Prostate gland (tissue), 2 donors: ENCODE measurements at regions not wholly inside any gene's neighbourhood (a gene's known extent, or its start where the extent isn't known, plus 50 kb on each side); places are given as distances from the start of the nearest gene placed in this dataset.
"Not testable (repeated sequence)": the region's sequence is repeated elsewhere in the genome, so short reads cannot be mapped to it uniquely, and the experiment has no call there.

Source experiments
- DNase-seq: peaks from one replicate; pipeline ENCODE4 v3.0.0-alpha.2; 2019; ENCODE audit warnings: low spot score
- H3K27ac ChIP-seq, 2 donors: fragments of 200-600 bp; sonication (generic); 2 replicates each; pipeline ENCODE4 v1.5.1; 2017 to 2019
- H3K27me3 ChIP-seq: fragments of 200-600 bp; sonication (generic); replicated peaks from 2 replicates; pipeline ENCODE4 v1.5.1; 2019; ENCODE audit not compliant: insufficient read depth
- H3K36me3 ChIP-seq, 2 donors: fragments of 200-600 bp; sonication (generic); 1 replicate in 1 of 2; 2 replicates in 1 of 2; pipeline versions ENCODE4 v1.5.1 to v1.8.1; 2017 to 2019
- H3K4me1 ChIP-seq: fragments of 200-600 bp; sonication (generic); replicated peaks from 2 replicates; pipeline ENCODE4 v1.5.1; 2019
- H3K4me3 ChIP-seq, 2 donors: fragments of 200-600 bp; sonication (generic); 2 replicates each; pipeline ENCODE4 v1.5.1; 2017 to 2019
- H3K9me3 ChIP-seq: fragments of 200-600 bp; sonication (generic); 2 replicates; pipeline ENCODE4 v1.5.1; 2017
- CTCF ChIP-seq, 4 experiments: fragments of 200-600 bp in 2 of 4; fragments of 450-650 bp in 2 of 4; sonication (generic) in 2 of 4; IDR thresholded peaks; 1 replicate in 3 of 4; 2 replicates in 1 of 4; pipeline ENCODE4 v1.5.1; 2016 to 2019; ENCODE audit warnings: antibody characterized with exemption in 4 of 4, mild to moderate bottlenecking in 2 of 4, moderate library complexity in 2 of 4
- POLR2A ChIP-seq: fragments of 450-650 bp; IDR thresholded peaks from one replicate; pipeline ENCODE4 v1.6.1; 2016; ENCODE audit warnings: antibody characterized with exemption, mild to moderate bottlenecking
- POLR2AphosphoS5 ChIP-seq: sonication (generic); formaldehyde crosslinking; IDR thresholded peaks from one replicate; pipeline ENCODE4 v1.6.1; 2017; ENCODE audit warnings: antibody characterized with exemption
- WGBS: methylation state at CpG from one replicate; pipeline ENCODE4 v1.1.5; 2018; 5-methylcytosine and 5-hydroxymethylcytosine counted together
- intact Hi-C: fragments of 100-400 bp; cut with DNase I; formaldehyde crosslinking; loops from one replicate; pipeline ENCODE4 v1.14.2; 2022

- Histone ChIP-seq H3K4me1 (no peaks in the 10 kb centered on the region), H3K27ac (no peak overlapping the region), H3K4me3 (no peak overlapping the region), H3K9me3 (no peaks in the 10 kb centered on the region), H3K27me3 (no peaks in the 10 kb centered on the region), H3K36me3 (no peaks in the 10 kb centered on the region)
- WGBS: 26% methylated on average over 1 of the region's 1 CpG
- intact Hi-C loops: no loop called here
- TF ChIP-seq POLR2A: no peak
- TF ChIP-seq POLR2AphosphoS5: no peak
- no peak for TF ChIP-seq CTCF (IDR thresholded peaks at IDR 0.05)
- no peak for DNase-seq
These were observed 460.6 kb upstream of the MCTP2 start for GRCh38 chr15:93770788-93771187.

- Histone ChIP-seq H3K27me3 (no peaks in the 10 kb centered on the region), H3K9me3 (no peaks in the 10 kb centered on the region), H3K4me1 (no peaks in the 10 kb centered on the region), H3K27ac (no peak overlapping the region), H3K4me3 (no peak overlapping the region), H3K36me3 (no peaks in the 10 kb centered on the region)
- 93% methylated on average over 3 of the region's 3 CpGs for whole genome bisulfite sequencing
- intact Hi-C loops: no loop called here
- no peak for DNase-seq
- TF ChIP-seq POLR2A (no peak), POLR2AphosphoS5 (no peak), CTCF (IDR thresholded peaks at IDR 0.05) (no peak)
These were observed 469.3 kb upstream of the MCTP2 start for GRCh38 chr15:93762036-93762435.

GRCh38 chr15:93759629-93760028 lies 471.7 kb upstream of the MCTP2 start:
- intact Hi-C loops: no loop called here
- H3K4me3 ChIP-seq: no peak overlapping the region
- H3K27me3 ChIP-seq: no peaks in the 10 kb centered on the region
- H3K27ac ChIP-seq: no peak overlapping the region
- no peaks in the 10 kb centered on the region for H3K4me1 ChIP-seq
- H3K9me3 ChIP-seq: no peaks in the 10 kb centered on the region
- TF ChIP-seq POLR2A (no peak), CTCF (IDR thresholded peaks at IDR 0.05) (no peak), POLR2AphosphoS5 (no peak)
- H3K36me3 ChIP-seq: no peaks in the 10 kb centered on the region
- WGBS: 49% methylated on average over 3 of the region's 3 CpGs
- no peak for DNase-seq

GRCh38 chr15:93758824-93759223 lies 472.5 kb upstream of the MCTP2 start:
- TF ChIP-seq CTCF (IDR thresholded peaks at IDR 0.05) (no peak), POLR2A (no peak), POLR2AphosphoS5 (no peak)
- Histone ChIP-seq H3K9me3 (no peaks in the 10 kb centered on the region), H3K27ac (no peak overlapping the region), H3K4me1 (no peaks in the 10 kb centered on the region), H3K27me3 (no peaks in the 10 kb centered on the region), H3K36me3 (no peaks in the 10 kb centered on the region), H3K4me3 (no peak overlapping the region)
- intact Hi-C loops: no loop called here
- 78% methylated on average over 2 of the region's 2 CpGs for WGBS
- no peak for DNase-seq

GRCh38 chr15:93748710-93749109 lies 482.7 kb upstream of the MCTP2 start:
- Histone ChIP-seq H3K27me3 (no peaks in the 10 kb centered on the region), H3K36me3 (no peaks in the 10 kb centered on the region), H3K4me1 (no peaks in the 10 kb centered on the region), H3K9me3 (no peaks in the 10 kb centered on the region), H3K27ac (no peak overlapping the region), H3K4me3 (no peak overlapping the region)
- TF ChIP-seq CTCF (IDR thresholded peaks at IDR 0.05) (no peak), POLR2A (no peak), POLR2AphosphoS5 (no peak)
- DNase-seq: no peak
- intact Hi-C loops: no loop called here

GRCh38 chr15:93734976-93735375 lies 496.4 kb upstream of the MCTP2 start:
- intact Hi-C loops, H3K4me1 ChIP-seq, H3K27ac ChIP-seq, H3K4me3 ChIP-seq, H3K36me3 ChIP-seq, H3K9me3 ChIP-seq, H3K27me3 ChIP-seq, DNase-seq: not testable (repeated sequence)
- WGBS: 92% methylated on average over 8 of the region's 8 CpGs
